HEK293 (cell line): ENCODE measurements at regions not wholly inside any gene's neighbourhood (a gene's known extent, or its start where the extent isn't known, plus 50 kb on each side); places are given as distances from the start of the nearest gene placed in this dataset.

Experiments used
- BCL6B ChIP-seq: fragments of 450-650 bp; formaldehyde crosslinking; IDR thresholded peaks from 2 replicates; pipeline ENCODE4 v1.5.1; 2017; ENCODE audit warnings: missing biosample characterization, missing genetic modification characterization
- CTCF ChIP-seq: fragments of 450-650 bp; formaldehyde crosslinking; IDR thresholded peaks from 2 replicates; pipeline ENCODE4 v1.5.1; 2016; ENCODE audit warnings: missing biosample characterization, missing genetic modification characterization
- SETDB1 ChIP-seq: IDR thresholded peaks from one replicate; pipeline ENCODE4 v1.6.1; 2017; ENCODE audit warnings: mild to moderate bottlenecking, low read length, moderate library complexity, mixed read lengths; ENCODE audit not compliant: insufficient read length
- ZBTB49 ChIP-seq: fragments of 450-650 bp; formaldehyde crosslinking; IDR thresholded peaks from 2 replicates; pipeline ENCODE4 v1.5.1; 2016; ENCODE audit warnings: missing biosample characterization, missing genetic modification characterization, low read depth
- ZFP37 ChIP-seq: fragments of 450-650 bp; formaldehyde crosslinking; IDR thresholded peaks from 2 replicates; pipeline ENCODE4 v1.5.1; 2016; ENCODE audit warnings: missing biosample characterization, missing genetic modification characterization
- ZNF155 ChIP-seq: fragments of 450-650 bp; formaldehyde crosslinking; IDR thresholded peaks from 2 replicates; pipeline ENCODE4 v1.5.1; 2016; ENCODE audit warnings: missing biosample characterization, missing genetic modification characterization
- ZNF426 ChIP-seq: fragments of 450-650 bp; formaldehyde crosslinking; IDR thresholded peaks from 2 replicates; pipeline ENCODE4 v1.5.1; 2017; ENCODE audit warnings: missing biosample characterization, missing genetic modification characterization, mild to moderate bottlenecking, inconsistent platforms, moderate library complexity
- ZNF558 ChIP-seq: fragments of 450-650 bp; formaldehyde crosslinking; IDR thresholded peaks from 2 replicates; pipeline ENCODE4 v1.5.1; 2016; ENCODE audit warnings: missing biosample characterization, missing genetic modification characterization
- ZNF768 ChIP-seq: fragments of 450-650 bp; formaldehyde crosslinking; IDR thresholded peaks from 2 replicates; pipeline ENCODE4 v1.5.1; 2018; ENCODE audit warnings: missing biosample characterization, mild to moderate bottlenecking, missing genetic modification characterization
- TF ChIP-seq, protein P1 (sequence below): fragments of 450-650 bp; formaldehyde crosslinking; IDR thresholded peaks from 2 replicates; pipeline ENCODE4; 2016; ENCODE audit warnings: missing biosample characterization, missing genetic modification characterization

GRCh38 chr4:33625748-33626147, 2618.6 kb downstream of the ARAP2 start:
- no peak for TF ChIP-seq ZBTB49
- no peak for TF ChIP-seq CTCF (tag by site-specific recombination)
- TF ChIP-seq ZNF155 (tag by site-specific recombination), result no peak
- TF ChIP-seq SETDB1, result no peak
- no peak for TF ChIP-seq ZFP37
- TF ChIP-seq, protein P1, sequence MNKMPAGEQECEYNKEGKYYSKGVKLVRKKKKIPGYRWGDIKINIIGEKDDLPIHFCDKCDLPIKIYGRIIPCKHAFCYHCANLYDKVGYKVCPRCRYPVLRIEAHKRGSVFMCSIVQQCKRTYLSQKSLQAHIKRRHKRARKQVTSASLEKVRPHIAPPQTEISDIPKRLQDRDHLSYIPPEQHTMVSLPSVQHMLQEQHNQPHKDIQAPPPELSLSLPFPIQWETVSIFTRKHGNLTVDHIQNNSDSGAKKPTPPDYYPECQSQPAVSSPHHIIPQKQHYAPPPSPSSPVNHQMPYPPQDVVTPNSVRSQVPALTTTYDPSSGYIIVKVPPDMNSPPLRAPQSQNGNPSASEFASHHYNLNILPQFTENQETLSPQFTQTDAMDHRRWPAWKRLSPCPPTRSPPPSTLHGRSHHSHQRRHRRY (tag by site-specific recombination), result no peak
- TF ChIP-seq ZNF558 (tag by site-specific recombination), result no peak
- no peak for TF ChIP-seq BCL6B (tag by site-specific recombination)
- no peak for TF ChIP-seq ZNF426 (tag by site-specific recombination)
- no peak for TF ChIP-seq ZNF768 (tag by site-specific recombination)
